ENCODE measurements at regions not wholly inside any gene's neighbourhood (a gene's known extent, or its start where the extent isn't known, plus 50 kb on each side); places are given as distances from the start of the nearest gene placed in this dataset.

GRCh38 chr10:8481718-8482504 is 427.4 kb downstream of the GATA3 start:
- 86 to 90% methylated on average over 10 of the region's 10 CpGs for WGBS, 2 donors
- Histone ChIP-seq H3K9me3 (no peaks in the 10 kb centered on the region), H3K27ac (no peak overlapping the region), H3K27me3 (no peaks in the 10 kb centered on the region), H3K36me3 (no peaks in the 10 kb centered on the region), H3K4me1 (no peaks in the 10 kb centered on the region), H3K4me3 (replicated peaks in 1 of 3) (no peak overlapping the region)
- no peak for DNase-seq
- TF ChIP-seq, protein P1, sequence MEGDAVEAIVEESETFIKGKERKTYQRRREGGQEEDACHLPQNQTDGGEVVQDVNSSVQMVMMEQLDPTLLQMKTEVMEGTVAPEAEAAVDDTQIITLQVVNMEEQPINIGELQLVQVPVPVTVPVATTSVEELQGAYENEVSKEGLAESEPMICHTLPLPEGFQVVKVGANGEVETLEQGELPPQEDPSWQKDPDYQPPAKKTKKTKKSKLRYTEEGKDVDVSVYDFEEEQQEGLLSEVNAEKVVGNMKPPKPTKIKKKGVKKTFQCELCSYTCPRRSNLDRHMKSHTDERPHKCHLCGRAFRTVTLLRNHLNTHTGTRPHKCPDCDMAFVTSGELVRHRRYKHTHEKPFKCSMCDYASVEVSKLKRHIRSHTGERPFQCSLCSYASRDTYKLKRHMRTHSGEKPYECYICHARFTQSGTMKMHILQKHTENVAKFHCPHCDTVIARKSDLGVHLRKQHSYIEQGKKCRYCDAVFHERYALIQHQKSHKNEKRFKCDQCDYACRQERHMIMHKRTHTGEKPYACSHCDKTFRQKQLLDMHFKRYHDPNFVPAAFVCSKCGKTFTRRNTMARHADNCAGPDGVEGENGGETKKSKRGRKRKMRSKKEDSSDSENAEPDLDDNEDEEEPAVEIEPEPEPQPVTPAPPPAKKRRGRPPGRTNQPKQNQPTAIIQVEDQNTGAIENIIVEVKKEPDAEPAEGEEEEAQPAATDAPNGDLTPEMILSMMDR (IDR thresholded peaks at IDR 0.05): no peak
- no peak for TF ChIP-seq POLR2A (IDR thresholded peaks at IDR 0.05)
- intact Hi-C loops (cut with DNase I): no loop called here

DNA sequence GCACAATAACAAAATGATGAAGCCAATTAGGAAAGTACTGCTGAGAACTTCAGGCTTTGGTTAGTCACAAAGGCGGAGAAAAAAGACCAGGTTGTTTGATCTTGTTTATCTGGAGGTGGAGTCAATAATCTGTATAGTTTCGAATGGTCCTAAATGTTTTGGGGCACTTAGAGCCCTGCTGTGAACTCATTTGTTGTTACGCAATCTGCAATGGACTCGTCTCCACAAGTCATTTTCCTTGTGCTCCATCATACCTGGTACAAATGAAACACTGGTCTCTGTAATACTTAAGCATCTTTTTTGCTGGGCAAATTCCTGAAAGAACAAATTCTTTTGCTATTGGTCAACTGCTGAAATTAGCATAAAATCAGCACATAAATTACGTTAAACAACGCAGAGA is 430.5 kb downstream of the GATA3 start:
- no peaks in the 10 kb centered on the region for H3K9me3 ChIP-seq
- no peak for TF ChIP-seq POLR2A (IDR thresholded peaks at IDR 0.05)
- TF ChIP-seq, protein P1 (IDR thresholded peaks at IDR 0.05): no peak
- no peak overlapping the region for H3K4me3 ChIP-seq (replicated peaks in 1 of 3)
- 88 to 92% methylated on average over 6 of the region's 6 CpGs for WGBS, 2 donors
- no peak overlapping the region for H3K27ac ChIP-seq
- intact Hi-C loops (cut with DNase I): no loop called here
- no peaks in the 10 kb centered on the region for H3K27me3 ChIP-seq
- DNase-seq: no peak
- H3K36me3 ChIP-seq: no peaks in the 10 kb centered on the region
- H3K4me1 ChIP-seq: no peaks in the 10 kb centered on the region

- intact Hi-C loops (cut with DNase I): no loop called here
- no peaks in the 10 kb centered on the region for H3K27me3 ChIP-seq
- no peak overlapping the region for H3K27ac ChIP-seq
- no peak overlapping the region for H3K4me3 ChIP-seq (replicated peaks in 1 of 3)
- no peaks in the 10 kb centered on the region for H3K9me3 ChIP-seq
- DNase-seq: no peak
- TF ChIP-seq, protein P1 (IDR thresholded peaks at IDR 0.05): no peak
- TF ChIP-seq POLR2A (IDR thresholded peaks at IDR 0.05): no peak
- no peaks in the 10 kb centered on the region for H3K4me1 ChIP-seq
- H3K36me3 ChIP-seq: no peaks in the 10 kb centered on the region
- WGBS, 2 donors: 76 to 87% methylated on average over 7 of the region's 7 CpGs
Measured at GRCh38 chr10:8487346-8487745, 432.9 kb downstream of the GATA3 start.

- TF ChIP-seq, protein P1 (IDR thresholded peaks at IDR 0.05): no peak
- no peak for TF ChIP-seq POLR2A (IDR thresholded peaks at IDR 0.05)
- H3K9me3 ChIP-seq: no peaks in the 10 kb centered on the region
- no peak overlapping the region for H3K27ac ChIP-seq
- WGBS, 2 donors: 96 to 98% methylated on average over 3 of the region's 3 CpGs
- intact Hi-C loops (cut with DNase I): no loop called here
- no peaks in the 10 kb centered on the region for H3K36me3 ChIP-seq
- H3K4me3 ChIP-seq (replicated peaks in 1 of 3): no peak overlapping the region
- no peak for DNase-seq
- H3K27me3 ChIP-seq: no peaks in the 10 kb centered on the region
- no peaks in the 10 kb centered on the region for H3K4me1 ChIP-seq
Measured at GRCh38 chr10:8489232-8489631, 434.7 kb downstream of the GATA3 start.

DNA sequence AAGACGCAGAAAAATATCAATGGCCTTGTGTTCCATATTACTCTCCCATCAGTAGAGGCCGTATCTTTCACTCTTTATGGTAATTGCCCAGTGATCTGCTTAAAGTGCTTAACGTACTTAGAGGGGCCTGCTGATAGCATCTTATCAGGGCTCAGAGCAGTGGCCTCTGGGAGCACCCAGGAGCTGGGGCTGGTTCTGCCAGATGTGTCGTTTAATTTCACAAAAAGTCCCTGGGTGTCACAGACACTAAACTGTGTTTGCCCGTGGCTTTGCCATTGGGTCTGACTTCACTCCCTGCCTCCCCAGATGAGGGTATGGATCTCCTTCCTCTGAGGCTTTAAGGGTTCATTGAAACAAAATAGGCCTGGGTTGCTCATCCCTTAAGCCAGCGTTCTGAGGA is 435.3 kb downstream of the GATA3 start:
- H3K9me3 ChIP-seq: no peaks in the 10 kb centered on the region
- WGBS, 2 donors: 83 to 86% methylated on average over 6 of the region's 6 CpGs
- TF ChIP-seq, protein P1 (IDR thresholded peaks at IDR 0.05): no peak
- TF ChIP-seq POLR2A (IDR thresholded peaks at IDR 0.05): no peak
- H3K27me3 ChIP-seq: no peaks in the 10 kb centered on the region
- H3K36me3 ChIP-seq: no peaks in the 10 kb centered on the region
- no peak overlapping the region for H3K27ac ChIP-seq
- H3K4me3 ChIP-seq (replicated peaks in 1 of 3): no peak overlapping the region
- no peaks in the 10 kb centered on the region for H3K4me1 ChIP-seq
- no peak for DNase-seq
- intact Hi-C loops (cut with DNase I): no loop called here

All from thyroid gland (tissue), 4 donors.